ENCODE measurements at regions not wholly inside any gene's neighbourhood (a gene's known extent, or its start where the extent isn't known, plus 50 kb on each side); places are given as distances from the start of the nearest gene placed in this dataset.
A peak's percentile ranks its signal among the peaks of the same experiment; 100 is the strongest.
"Not testable (repeated sequence)": the region's sequence is repeated elsewhere in the genome, so short reads cannot be mapped to it uniquely, and the experiment has no call there.

- DNase-seq (ENCODE audit: low read depth) = no peak
These were observed 52.2 kb downstream of the BEX3 start for GRCh38 chrX:103428525-103428924.

GRCh38 chrX:103429026-103429425, 52.7 kb downstream of the BEX3 start:
- not testable (repeated sequence) for DNase-seq (ENCODE audit: low read depth)

- peak; percentile 37 for DNase-seq (ENCODE audit: low read depth)
These were observed 55.0 kb downstream of the BEX3 start for GRCh38 chrX:103431316-103431715.

- not testable (repeated sequence) for DNase-seq (ENCODE audit: low read depth)
These were observed 56.5 kb downstream of the BEX3 start for GRCh38 chrX:103432841-103433240.

GRCh38 chrX:103437147-103437873, 61.0 kb downstream of the BEX3 start:
- no peak for DNase-seq (ENCODE audit: low read depth)

GRCh38 chrX:103439161-103439560, 62.8 kb downstream of the BEX3 start:
- DNase-seq (ENCODE audit: low read depth) = no peak

GRCh38 chrX:103440621-103441020, 64.3 kb downstream of the BEX3 start:
- DNase-seq (ENCODE audit: low read depth) = no peak

GRCh38 chrX:103441878-103442535, 65.7 kb downstream of the BEX3 start:
- DNase-seq (ENCODE audit: low read depth) = no peak

- peak; percentile 78 for DNase-seq (ENCODE audit: low read depth)
These were observed 66.2 kb downstream of the BEX3 start for GRCh38 chrX:103442536-103442901.

GRCh38 chrX:103446665-103447302, 70.4 kb downstream of the BEX3 start:
- peak; percentile 36 for DNase-seq (ENCODE audit: low read depth)

Measured in iris pigment epithelial cell (primary cell).